Stimulated activated CD4-positive, alpha-beta T cell treated with anti-CD3 and anti-CD28 coated beads, Interleukin-1b, Interleukin-23, amount 100 ng/mL, for 1 hour (primary cell): ENCODE measurements at regions not wholly inside any gene's neighbourhood (a gene's known extent, or its start where the extent isn't known, plus 50 kb on each side); places are given as distances from the start of the nearest gene placed in this dataset.

Experiments
- DNase-seq, 2 donors: peaks; one replicate each; pipeline ENCODE4 v3.0.0-alpha.2; 2020; ENCODE audit warnings: low read depth in 2 of 2

- DNase-seq = no peak
Measured at GRCh38 chr13:105446197-105446596, 1089.3 kb downstream of the EFNB2 start.

- DNase-seq = no peak
Measured at GRCh38 chr13:105445796-105446195, 1089.7 kb downstream of the EFNB2 start.

- DNase-seq = no peak
Measured at GRCh38 chr13:105442949-105443699, 1092.3 kb downstream of the EFNB2 start.

GRCh38 chr13:105442040-105442439, 1093.4 kb downstream of the EFNB2 start:
- no peak for DNase-seq

GRCh38 chr13:105441051-105441750, 1094.3 kb downstream of the EFNB2 start:
- no peak for DNase-seq

- no peak for DNase-seq
Measured at GRCh38 chr13:105436943-105437342, 1098.5 kb downstream of the EFNB2 start.

GRCh38 chr13:105432438-105432837, 1103.0 kb downstream of the EFNB2 start:
- no peak for DNase-seq

- DNase-seq = no peak
Measured at GRCh38 chr13:105428811-105429210, 1106.7 kb downstream of the EFNB2 start.

GRCh38 chr13:105426441-105426840, 1109.0 kb downstream of the EFNB2 start:
- DNase-seq = no peak

- DNase-seq = no peak
Measured at GRCh38 chr13:105414639-105415038, 1120.8 kb downstream of the EFNB2 start.

- DNase-seq = no peak
Measured at GRCh38 chr13:105412171-105412570, 1123.3 kb downstream of the EFNB2 start.

- DNase-seq = no peak
Measured at GRCh38 chr13:105410602-105411001, 1124.9 kb downstream of the EFNB2 start.

- no peak for DNase-seq
Measured at GRCh38 chr13:105406551-105406950, 1128.9 kb downstream of the EFNB2 start.

GRCh38 chr13:105403086-105403485, 1132.4 kb downstream of the EFNB2 start:
- no peak for DNase-seq

GRCh38 chr13:105395041-105395440, 1140.4 kb downstream of the EFNB2 start:
- no peak for DNase-seq

GRCh38 chr13:105389373-105389772, 1146.1 kb downstream of the EFNB2 start:
- no peak for DNase-seq

GRCh38 chr13:105377452-105377851, 1158.0 kb downstream of the EFNB2 start:
- no peak for DNase-seq

- DNase-seq = no peak
Measured at GRCh38 chr13:105370011-105370650, 1165.3 kb downstream of the EFNB2 start.

- DNase-seq = no peak
Measured at GRCh38 chr13:105368781-105369180, 1166.7 kb downstream of the EFNB2 start.

- DNase-seq = no peak
Measured at GRCh38 chr13:105365831-105366230, 1169.6 kb downstream of the EFNB2 start.

- DNase-seq = no peak
Measured at GRCh38 chr13:105365021-105365550, 1170.4 kb downstream of the EFNB2 start.

- no peak for DNase-seq
Measured at GRCh38 chr13:105364191-105364590, 1171.3 kb downstream of the EFNB2 start.
